H9 (cell line): ENCODE measurements at regions not wholly inside any gene's neighbourhood (a gene's known extent, or its start where the extent isn't known, plus 50 kb on each side); places are given as distances from the start of the nearest gene placed in this dataset.

Source experiments
- DNase-seq: peaks from one replicate; pipeline ENCODE4 v3.0.0-alpha.2; 2017
- H2AFZ ChIP-seq: one replicate; pipeline ENCODE4 v1.6.1; 2013; ENCODE audit warnings: mild to moderate bottlenecking, low read length, control low read depth, moderate library complexity
- H2AK5ac ChIP-seq: 2 replicates; pipeline ENCODE4 v1.6.1; 2013; ENCODE audit warnings: low read length, control low read depth, mixed read lengths; ENCODE audit not compliant: insufficient read length
- H2BK120ac ChIP-seq: one replicate; pipeline ENCODE4 v1.6.1; 2013; ENCODE audit warnings: low read depth, mild to moderate bottlenecking, low read length, control low read depth, inconsistent platforms; ENCODE audit not compliant: poor library complexity, severe bottlenecking
- H2BK12ac ChIP-seq: 2 replicates; pipeline ENCODE4 v1.6.1; 2013; ENCODE audit warnings: low read length, control low read depth, mixed read lengths, low read depth; ENCODE audit not compliant: insufficient read length
- H2BK15ac ChIP-seq: 2 replicates; pipeline ENCODE4 v1.6.1; 2013; ENCODE audit warnings: low read depth, low read length, control low read depth
- H2BK20ac ChIP-seq: one replicate; pipeline ENCODE4 v1.6.1; 2013; ENCODE audit warnings: low read depth, mild to moderate bottlenecking, low read length, control low read depth, inconsistent platforms; ENCODE audit not compliant: poor library complexity, severe bottlenecking
- H2BK5ac ChIP-seq: 2 replicates; pipeline ENCODE4 v1.6.1; 2013; ENCODE audit warnings: low read length, control low read depth, mixed read lengths; ENCODE audit not compliant: insufficient read length
- H3K14ac ChIP-seq: 2 replicates; pipeline ENCODE4 v1.6.1; 2013; ENCODE audit warnings: low read length, control low read depth; ENCODE audit not compliant: insufficient read depth
- H3K18ac ChIP-seq: 2 replicates; pipeline ENCODE4 v1.6.1; 2013; ENCODE audit warnings: low read depth, mild to moderate bottlenecking, mixed read lengths, low read length, control low read depth; ENCODE audit not compliant: insufficient read length
- H3K23ac ChIP-seq: 2 replicates; pipeline ENCODE4 v1.6.1; 2013; ENCODE audit warnings: low read length, control low read depth, mixed read lengths, low read depth; ENCODE audit not compliant: insufficient read length
- H3K23me2 ChIP-seq: 2 replicates; pipeline ENCODE4 v1.6.1; 2013; ENCODE audit warnings: low read depth, mild to moderate bottlenecking, mixed read lengths, low read length, control low read depth; ENCODE audit not compliant: insufficient read length, poor library complexity, severe bottlenecking
- H3K27ac ChIP-seq: 2 replicates; pipeline ENCODE4 v1.5.1; 2013; ENCODE audit warnings: low read length, control low read depth, mixed read lengths, low read depth; ENCODE audit not compliant: insufficient read length
- H3K27me3 ChIP-seq: 2 replicates; pipeline ENCODE4 v1.6.1; 2013; ENCODE audit warnings: low read length, control low read depth, inconsistent platforms; ENCODE audit not compliant: insufficient read depth
- H3K4ac ChIP-seq: 2 replicates; pipeline ENCODE4 v1.6.1; 2013; ENCODE audit warnings: low read depth, mild to moderate bottlenecking, control low read depth, inconsistent platforms, low read length, moderate library complexity
- H3K4me1 ChIP-seq: 2 replicates; pipeline ENCODE4 v1.6.1; 2013; ENCODE audit warnings: low read length, control low read depth, inconsistent platforms; ENCODE audit not compliant: insufficient read depth
- H3K4me2 ChIP-seq: 2 replicates; pipeline ENCODE4 v1.6.1; 2013; ENCODE audit warnings: low read length, control low read depth, mixed read lengths; ENCODE audit not compliant: insufficient read length, insufficient read depth
- H3K56ac ChIP-seq: 2 replicates; pipeline ENCODE4 v1.6.1; 2013; ENCODE audit warnings: low read depth, mild to moderate bottlenecking, mixed read lengths, low read length, control low read depth; ENCODE audit not compliant: insufficient read length
- H3K79me1 ChIP-seq: 2 replicates; pipeline ENCODE4 v1.6.1; 2013; ENCODE audit warnings: low read depth, mild to moderate bottlenecking, moderate library complexity, low read length, control low read depth, inconsistent platforms; ENCODE audit not compliant: insufficient read depth, poor library complexity, severe bottlenecking
- H3K79me2 ChIP-seq: 2 replicates; pipeline ENCODE4 v1.6.1; 2013; ENCODE audit warnings: low read length, control low read depth, inconsistent platforms; ENCODE audit not compliant: insufficient read depth
- H3K9ac ChIP-seq: 2 replicates; pipeline ENCODE4 v1.6.1; 2013; ENCODE audit warnings: low read length, control low read depth, mixed read lengths; ENCODE audit not compliant: insufficient read length; ENCODE audit errors: extremely low read depth
- H3K9me3 ChIP-seq: one replicate; pipeline ENCODE4 v1.6.1; 2013; ENCODE audit warnings: low read depth, low read length, inconsistent platforms; ENCODE audit not compliant: control insufficient read depth
- H3T11ph ChIP-seq: one replicate; pipeline ENCODE4 v1.6.1; 2013; ENCODE audit warnings: mild to moderate bottlenecking, low read length, control low read depth, inconsistent platforms
- H4K20me1 ChIP-seq: one replicate; pipeline ENCODE4 v1.6.1; 2013; ENCODE audit not compliant: control insufficient read depth, insufficient read length, insufficient read depth
- H4K5ac ChIP-seq: 2 replicates; pipeline ENCODE4 v1.6.1; 2013; ENCODE audit warnings: low read depth, mild to moderate bottlenecking, mixed read lengths, low read length, control low read depth; ENCODE audit not compliant: insufficient read length
- H4K8ac ChIP-seq: replicated peaks from 2 replicates; pipeline ENCODE4 v1.6.1; 2013; ENCODE audit warnings: low read length, control low read depth, mixed read lengths, low read depth; ENCODE audit not compliant: insufficient read length
- H4K91ac ChIP-seq: 2 replicates; pipeline ENCODE4 v1.6.1; 2013; ENCODE audit warnings: low read depth, mild to moderate bottlenecking, moderate library complexity, mixed read lengths, low read length, control low read depth; ENCODE audit not compliant: insufficient read length
- H3K27ac Mint-ChIP-seq, 3 experiments: 2 replicates in 2 of 3; 3 replicates in 1 of 3; pipeline ENCODE4 v1.8.0; 2020 to 2021; ENCODE audit warnings: mixed read lengths in 3 of 3, mild to moderate bottlenecking in 1 of 3, moderate library complexity in 1 of 3
- H3K27me3 Mint-ChIP-seq: 2 replicates; pipeline ENCODE4 v1.8.0; 2021; ENCODE audit warnings: low read depth, mild to moderate bottlenecking, moderate library complexity, mixed read lengths
- H3K36me3 Mint-ChIP-seq, 3 experiments: 2 replicates in 2 of 3; 3 replicates in 1 of 3; pipeline ENCODE4 v1.8.0; 2020 to 2021; ENCODE audit warnings: low read depth in 3 of 3, mixed read lengths in 3 of 3; ENCODE audit not compliant: insufficient read depth in 1 of 3
- H3K4me1 Mint-ChIP-seq, 2 experiments: 2 replicates each; pipeline ENCODE4 v1.8.0; 2020; ENCODE audit warnings: mixed read lengths in 2 of 2
- H3K4me3 Mint-ChIP-seq, 2 experiments: 2 replicates in 1 of 2; 3 replicates in 1 of 2; pipeline ENCODE4 v1.8.0; 2020 to 2021; ENCODE audit warnings: mild to moderate bottlenecking in 2 of 2, mixed read lengths in 2 of 2, moderate library complexity in 1 of 2
- H3K9me3 Mint-ChIP-seq, 2 experiments: 2 replicates in 1 of 2; 3 replicates in 1 of 2; pipeline ENCODE4 v1.8.0; 2020; ENCODE audit warnings: mild to moderate bottlenecking in 2 of 2, mixed read lengths in 2 of 2, moderate library complexity in 1 of 2
- CTCF ChIP-seq: fragments of 200-600 bp; sonication (generic); conservative IDR thresholded peaks from 3 replicates; pipeline ENCODE4 v1.8.0; 2021; ENCODE audit warnings: antibody characterized with exemption, mild to moderate bottlenecking
- WGBS: extraction: QIAGEN DNeasy Blood & Tissue Kit; methylation state at CpG from one replicate; pipeline ENCODE4 v1.1.7; 2013; ENCODE audit warnings: missing lambda C conversion rate, low lambda C conversion rate, mixed read lengths; ENCODE audit not compliant: insufficient read length; ENCODE audit errors: extremely low coverage; 5-methylcytosine and 5-hydroxymethylcytosine counted together

- H3K14ac ChIP-seq, result no peak overlapping the region
Measured at GRCh38 chr14:85415015-85415712, 114.8 kb upstream of the FLRT2 start.

More at GRCh38 chr14:85415015-85415712, 114.8 kb upstream of the FLRT2 start:
- Histone ChIP-seq H2BK15ac (no peak overlapping the region), H2BK12ac (no peak overlapping the region), H3K9me3 (no peaks in the 10 kb centered on the region), H2BK20ac (no peak overlapping the region), H3K4me2 (no peak overlapping the region), H3K27me3 (no peaks in the 10 kb centered on the region), H3K27ac (no peak overlapping the region), H3K18ac (no peak overlapping the region), H3K79me2 (no peaks in the 10 kb centered on the region), H2BK5ac (no peak overlapping the region), H3K4me1 (no peaks in the 10 kb centered on the region), H4K91ac (no peak overlapping the region), H4K20me1 (no peaks in the 10 kb centered on the region), H2BK120ac (no peak overlapping the region), H3K23me2 (no peaks in the 10 kb centered on the region), H3K4ac (no peak overlapping the region), H4K5ac (no peak overlapping the region), H3K79me1 (no peaks in the 10 kb centered on the region), H2AFZ (no peak overlapping the region), H2AK5ac (no peak overlapping the region), H3K56ac (no peak overlapping the region), H4K8ac (no peak overlapping the region), H3K23ac (no peak overlapping the region), H3T11ph (no peak overlapping the region), H3K9ac (no peak overlapping the region)
- TF ChIP-seq CTCF, result peak; percentile 51
- Mint-ChIP-seq H3K4me3 (no peak overlapping the region), H3K4me1 (0 out of 4 replicates have a peak, but pooled peaks cover 0 to 2% of the 10 kb centered on the region in 2 experiments), H3K9me3 (no peaks in the 10 kb centered on the region), H3K27ac (no peak overlapping the region), H3K27me3 (no peaks in the 10 kb centered on the region), H3K36me3 (no peaks in the 10 kb centered on the region)
- peak; percentile 58 for DNase-seq
- WGBS, result no CpG with 5 or more reads among the region's 13 CpGs
